ENCODE measurements at regions not wholly inside any gene's neighbourhood (a gene's known extent, or its start where the extent isn't known, plus 50 kb on each side); places are given as distances from the start of the nearest gene placed in this dataset.

DNA sequence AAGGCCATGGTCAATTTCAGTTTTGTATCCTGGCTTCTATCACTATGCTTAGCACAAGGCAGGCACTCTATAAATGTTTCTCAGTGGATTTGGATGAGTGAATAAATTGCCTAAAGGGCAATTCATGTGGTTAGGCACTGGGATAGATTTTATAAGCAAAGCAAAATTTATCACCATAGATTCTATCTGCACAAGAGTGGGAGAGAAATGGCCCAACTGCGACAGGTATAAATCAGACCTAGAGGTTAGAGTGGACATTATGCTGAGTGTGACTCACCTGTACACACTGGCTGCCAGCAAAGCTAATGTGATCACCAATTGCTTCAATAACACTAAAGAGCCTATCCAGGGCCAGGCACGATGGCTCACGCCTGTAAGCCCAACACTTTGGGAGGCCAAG is 514.0 kb downstream of the BUD13 start:
- WGBS, 2 donors (ENCODE audit: extremely low coverage in 2 of 2, insufficient read length in 2 of 2, insufficient replicate concordance in 1 of 2), result no CpG with 5 or more reads among the region's 3 CpGs
- no peaks in the 10 kb centered on the region for H3K9me3 ChIP-seq (replicated peaks in 1 of 2; ENCODE audit: control insufficient read depth in 2 of 2, insufficient read depth in 1 of 2, low read depth in 1 of 2, low read length in 2 of 2)
- no peak overlapping the region for H2AFZ ChIP-seq (ENCODE audit: low read length)
- H2AK5ac ChIP-seq (ENCODE audit: low read depth, low read length), result no peak overlapping the region
- H2BK5ac ChIP-seq (ENCODE audit: low read length), result no peak overlapping the region
- no peaks in the 10 kb centered on the region for H3K36me3 ChIP-seq (replicated peaks in 1 of 2; ENCODE audit: control insufficient read depth in 2 of 2, insufficient read depth in 2 of 2, low read length in 2 of 2)
- H3K4me1 ChIP-seq (ENCODE audit: control insufficient read depth in 2 of 2, insufficient read depth in 1 of 2, low read depth in 1 of 2, low read length in 2 of 2), result peaks cover 2 to 10% of the 10 kb centered on the region in 2 donors
- no peak overlapping the region for H3K27ac ChIP-seq (replicated peaks; ENCODE audit: low read length)
- no peak overlapping the region for H4K8ac ChIP-seq (ENCODE audit: low read depth, low read length)
- H2BK15ac ChIP-seq (ENCODE audit: low read length), result no peak overlapping the region
- H3K14ac ChIP-seq (ENCODE audit: low read length), result no peak overlapping the region
- H4K91ac ChIP-seq (ENCODE audit: low read depth, low read length, poor library complexity), result no peak overlapping the region
- no peak overlapping the region for H2BK12ac ChIP-seq (ENCODE audit: low read length)
- H3K23ac ChIP-seq (ENCODE audit: low read depth, low read length, poor library complexity), result no peak overlapping the region
- DNase-seq (ENCODE audit: low spot score), result no peak
- no peaks in the 10 kb centered on the region for H3K79me1 ChIP-seq (ENCODE audit: low read depth, low read length)
- H2BK120ac ChIP-seq (ENCODE audit: low read depth, low read length), result no peak overlapping the region
- H3K27me3 ChIP-seq (ENCODE audit: control insufficient read depth in 3 of 3, insufficient read depth in 3 of 3, low read depth in 1 of 3, low read length in 3 of 3), result no peaks in the 10 kb centered on the region
- H3K4ac ChIP-seq (ENCODE audit: low read length), result no peak overlapping the region
- no peak overlapping the region for H3K18ac ChIP-seq (ENCODE audit: low read length)
- no peak overlapping the region for H3K4me3 ChIP-seq (ENCODE audit: low read length in 2 of 2)
- no peak overlapping the region for H3K4me2 ChIP-seq (ENCODE audit: insufficient read depth, low read length, poor library complexity, severe bottlenecking)
- no peak overlapping the region for H3K9ac ChIP-seq (ENCODE audit: low read depth, low read length, poor library complexity)

DNA sequence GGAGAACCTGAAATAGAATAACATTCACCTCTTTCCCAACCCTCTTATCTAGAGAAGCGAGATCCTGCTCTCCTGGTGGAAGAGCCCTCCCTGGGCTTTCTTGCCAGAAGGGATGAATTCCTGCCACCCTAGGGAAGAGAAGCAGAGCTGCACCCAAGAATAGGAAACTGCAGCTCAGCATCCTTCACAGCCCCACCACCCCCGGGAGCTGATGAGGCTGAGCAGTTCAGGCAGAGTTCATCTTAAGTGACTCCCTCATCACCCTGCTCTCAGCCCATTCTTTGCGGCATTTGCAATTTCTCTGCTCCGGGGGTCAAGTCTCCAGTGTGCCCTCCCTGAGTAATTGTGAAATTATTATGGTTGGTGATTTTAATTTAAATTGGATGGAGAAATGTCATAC is 514.9 kb downstream of the BUD13 start:
- WGBS, 2 donors (ENCODE audit: extremely low coverage in 2 of 2, insufficient read length in 2 of 2, insufficient replicate concordance in 1 of 2), result no CpG with 5 or more reads among the region's 4 CpGs
- no peak for DNase-seq (ENCODE audit: low spot score)
- H2BK15ac ChIP-seq (ENCODE audit: low read length), result no peak overlapping the region

GRCh38 chr11:116257092-116257491 is 515.7 kb downstream of the BUD13 start:
- Histone ChIP-seq H3K23ac (ENCODE audit: low read depth, low read length, poor library complexity) (no peak overlapping the region), H3K27ac (replicated peaks; ENCODE audit: low read length) (no peak overlapping the region), H2BK5ac (ENCODE audit: low read length) (no peak overlapping the region), H2AK5ac (ENCODE audit: low read depth, low read length) (no peak overlapping the region), H3K79me1 (ENCODE audit: low read depth, low read length) (no peaks in the 10 kb centered on the region), H3K27me3 (ENCODE audit: control insufficient read depth in 3 of 3, insufficient read depth in 3 of 3, low read depth in 1 of 3, low read length in 3 of 3) (peaks cover 0 to 4% (median 0%) of the 10 kb centered on the region in 3 experiments), H2BK120ac (ENCODE audit: low read depth, low read length) (no peak overlapping the region), H2BK12ac (ENCODE audit: low read length) (no peak overlapping the region), H3K4me2 (ENCODE audit: insufficient read depth, low read length, poor library complexity, severe bottlenecking) (no peak overlapping the region), H3K18ac (ENCODE audit: low read length) (no peak overlapping the region), H4K91ac (ENCODE audit: low read depth, low read length, poor library complexity) (no peak overlapping the region), H3K4me3 (ENCODE audit: low read length in 2 of 2) (no peak overlapping the region), H3K9ac (ENCODE audit: low read depth, low read length, poor library complexity) (no peak overlapping the region), H4K8ac (ENCODE audit: low read depth, low read length) (no peak overlapping the region), H2BK15ac (ENCODE audit: low read length) (no peak overlapping the region), H3K4ac (ENCODE audit: low read length) (no peak overlapping the region), H3K4me1 (ENCODE audit: control insufficient read depth in 2 of 2, insufficient read depth in 1 of 2, low read depth in 1 of 2, low read length in 2 of 2) (no peaks in the 10 kb centered on the region), H2AFZ (ENCODE audit: low read length) (peak overlapping the region; percentile 31), H3K9me3 (replicated peaks in 1 of 2; ENCODE audit: control insufficient read depth in 2 of 2, insufficient read depth in 1 of 2, low read depth in 1 of 2, low read length in 2 of 2) (no peaks in the 10 kb centered on the region), H3K36me3 (replicated peaks in 1 of 2; ENCODE audit: control insufficient read depth in 2 of 2, insufficient read depth in 2 of 2, low read length in 2 of 2) (no peaks in the 10 kb centered on the region), H3K14ac (ENCODE audit: low read length) (no peak overlapping the region)
- no peak for DNase-seq (ENCODE audit: low spot score)
- no CpG with 5 or more reads among the region's 1 CpG for WGBS, 2 donors (ENCODE audit: extremely low coverage in 2 of 2, insufficient read length in 2 of 2, insufficient replicate concordance in 1 of 2)

More for the DNA sequence above, 514.9 kb downstream of the BUD13 start:
- Histone ChIP-seq H2BK5ac (ENCODE audit: low read length) (no peak overlapping the region), H2AFZ (ENCODE audit: low read length) (no peak overlapping the region), H3K27ac (replicated peaks; ENCODE audit: low read length) (no peak overlapping the region), H2BK12ac (ENCODE audit: low read length) (no peak overlapping the region), H4K8ac (ENCODE audit: low read depth, low read length) (no peak overlapping the region), H3K27me3 (ENCODE audit: control insufficient read depth in 3 of 3, insufficient read depth in 3 of 3, low read depth in 1 of 3, low read length in 3 of 3) (no peaks in the 10 kb centered on the region), H3K23ac (ENCODE audit: low read depth, low read length, poor library complexity) (no peak overlapping the region), H3K9me3 (replicated peaks in 1 of 2; ENCODE audit: control insufficient read depth in 2 of 2, insufficient read depth in 1 of 2, low read depth in 1 of 2, low read length in 2 of 2) (no peaks in the 10 kb centered on the region), H3K4me2 (ENCODE audit: insufficient read depth, low read length, poor library complexity, severe bottlenecking) (no peak overlapping the region), H3K4me3 (ENCODE audit: low read length in 2 of 2) (no peak overlapping the region), H2AK5ac (ENCODE audit: low read depth, low read length) (no peak overlapping the region), H3K9ac (ENCODE audit: low read depth, low read length, poor library complexity) (no peak overlapping the region), H3K79me1 (ENCODE audit: low read depth, low read length) (no peaks in the 10 kb centered on the region), H3K36me3 (replicated peaks in 1 of 2; ENCODE audit: control insufficient read depth in 2 of 2, insufficient read depth in 2 of 2, low read length in 2 of 2) (no peaks in the 10 kb centered on the region), H3K4ac (ENCODE audit: low read length) (no peak overlapping the region), H4K91ac (ENCODE audit: low read depth, low read length, poor library complexity) (no peak overlapping the region), H3K18ac (ENCODE audit: low read length) (no peak overlapping the region), H3K4me1 (ENCODE audit: control insufficient read depth in 2 of 2, insufficient read depth in 1 of 2, low read depth in 1 of 2, low read length in 2 of 2) (peaks cover 0 to under 1% of the 10 kb centered on the region in 2 donors), H2BK120ac (ENCODE audit: low read depth, low read length) (no peak overlapping the region), H3K14ac (ENCODE audit: low read length) (no peak overlapping the region)

DNA sequence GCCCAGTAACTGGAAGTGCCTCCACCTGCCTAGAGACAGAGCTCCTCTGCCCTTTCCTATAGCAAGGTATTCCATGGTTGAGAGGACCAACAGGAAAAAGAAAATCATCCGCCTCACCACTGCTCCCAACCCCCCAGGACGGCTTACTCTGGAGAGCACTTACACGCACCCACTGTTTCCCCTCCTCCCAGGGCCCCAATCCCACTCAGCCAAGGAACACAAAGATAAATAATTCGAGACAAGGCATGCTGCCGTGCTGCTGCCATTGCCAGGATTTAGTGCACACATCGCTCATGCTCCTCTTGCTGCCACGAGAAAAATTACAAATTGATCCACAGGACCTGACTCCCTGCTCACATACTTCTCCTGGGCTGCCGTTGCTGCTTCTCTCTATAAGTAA is 516.6 kb downstream of the BUD13 start:
- H2BK15ac ChIP-seq (ENCODE audit: low read length), result no peak overlapping the region
- no peaks in the 10 kb centered on the region for H3K9me3 ChIP-seq (replicated peaks in 1 of 2; ENCODE audit: control insufficient read depth in 2 of 2, insufficient read depth in 1 of 2, low read depth in 1 of 2, low read length in 2 of 2)
- no peak overlapping the region for H2AFZ ChIP-seq (ENCODE audit: low read length)
- no peak overlapping the region for H2AK5ac ChIP-seq (ENCODE audit: low read depth, low read length)
- no peaks in the 10 kb centered on the region for H3K79me1 ChIP-seq (ENCODE audit: low read depth, low read length)
- no peak overlapping the region for H3K4me3 ChIP-seq (ENCODE audit: low read length in 2 of 2)
- H3K14ac ChIP-seq (ENCODE audit: low read length), result no peak overlapping the region
- no peak overlapping the region for H2BK120ac ChIP-seq (ENCODE audit: low read depth, low read length)
- H4K8ac ChIP-seq (ENCODE audit: low read depth, low read length), result no peak overlapping the region
- no peaks in the 10 kb centered on the region for H3K4me1 ChIP-seq (ENCODE audit: control insufficient read depth in 2 of 2, insufficient read depth in 1 of 2, low read depth in 1 of 2, low read length in 2 of 2)
- H4K91ac ChIP-seq (ENCODE audit: low read depth, low read length, poor library complexity), result no peak overlapping the region
- peaks cover 0 to 4% (median 0%) of the 10 kb centered on the region in 3 experiments for H3K27me3 ChIP-seq (ENCODE audit: control insufficient read depth in 3 of 3, insufficient read depth in 3 of 3, low read depth in 1 of 3, low read length in 3 of 3)
- DNase-seq (ENCODE audit: low spot score), result no peak
- H3K4me2 ChIP-seq (ENCODE audit: insufficient read depth, low read length, poor library complexity, severe bottlenecking), result no peak overlapping the region
- no peak overlapping the region for H3K27ac ChIP-seq (replicated peaks; ENCODE audit: low read length)
- no CpG with 5 or more reads among the region's 8 CpGs for WGBS, 2 donors (ENCODE audit: extremely low coverage in 2 of 2, insufficient read length in 2 of 2, insufficient replicate concordance in 1 of 2)
- H3K23ac ChIP-seq (ENCODE audit: low read depth, low read length, poor library complexity), result no peak overlapping the region
- H3K4ac ChIP-seq (ENCODE audit: low read length), result no peak overlapping the region
- H2BK12ac ChIP-seq (ENCODE audit: low read length), result no peak overlapping the region
- H3K36me3 ChIP-seq (replicated peaks in 1 of 2; ENCODE audit: control insufficient read depth in 2 of 2, insufficient read depth in 2 of 2, low read length in 2 of 2), result no peaks in the 10 kb centered on the region
- H3K9ac ChIP-seq (ENCODE audit: low read depth, low read length, poor library complexity), result no peak overlapping the region
- no peak overlapping the region for H2BK5ac ChIP-seq (ENCODE audit: low read length)
- no peak overlapping the region for H3K18ac ChIP-seq (ENCODE audit: low read length)

All from neuronal stem cell (in vitro differentiated cells).